ENCODE measurements at regions not wholly inside any gene's neighbourhood (a gene's known extent, or its start where the extent isn't known, plus 50 kb on each side); places are given as distances from the start of the nearest gene placed in this dataset.

DNA sequence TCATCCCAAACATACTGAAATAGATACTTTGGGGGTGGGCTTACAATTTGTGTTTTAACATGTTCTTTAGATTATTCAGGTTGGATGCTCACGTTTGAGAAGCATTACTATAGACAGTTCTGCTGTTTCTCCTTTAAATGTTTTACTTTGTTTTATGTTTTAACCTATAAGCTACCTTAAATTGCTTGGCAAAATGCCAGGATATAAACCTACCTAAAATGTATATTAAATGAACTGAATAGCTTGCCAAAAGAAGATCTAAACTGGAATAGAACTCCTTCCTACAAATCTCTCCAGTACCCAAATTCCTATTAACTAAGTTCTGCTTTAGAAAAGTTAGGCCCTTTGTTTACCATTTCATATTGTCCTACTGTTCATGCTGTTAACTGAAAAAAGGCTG, 124.4 kb downstream of the TBX22 start:
- TF ChIP-seq, protein P1, sequence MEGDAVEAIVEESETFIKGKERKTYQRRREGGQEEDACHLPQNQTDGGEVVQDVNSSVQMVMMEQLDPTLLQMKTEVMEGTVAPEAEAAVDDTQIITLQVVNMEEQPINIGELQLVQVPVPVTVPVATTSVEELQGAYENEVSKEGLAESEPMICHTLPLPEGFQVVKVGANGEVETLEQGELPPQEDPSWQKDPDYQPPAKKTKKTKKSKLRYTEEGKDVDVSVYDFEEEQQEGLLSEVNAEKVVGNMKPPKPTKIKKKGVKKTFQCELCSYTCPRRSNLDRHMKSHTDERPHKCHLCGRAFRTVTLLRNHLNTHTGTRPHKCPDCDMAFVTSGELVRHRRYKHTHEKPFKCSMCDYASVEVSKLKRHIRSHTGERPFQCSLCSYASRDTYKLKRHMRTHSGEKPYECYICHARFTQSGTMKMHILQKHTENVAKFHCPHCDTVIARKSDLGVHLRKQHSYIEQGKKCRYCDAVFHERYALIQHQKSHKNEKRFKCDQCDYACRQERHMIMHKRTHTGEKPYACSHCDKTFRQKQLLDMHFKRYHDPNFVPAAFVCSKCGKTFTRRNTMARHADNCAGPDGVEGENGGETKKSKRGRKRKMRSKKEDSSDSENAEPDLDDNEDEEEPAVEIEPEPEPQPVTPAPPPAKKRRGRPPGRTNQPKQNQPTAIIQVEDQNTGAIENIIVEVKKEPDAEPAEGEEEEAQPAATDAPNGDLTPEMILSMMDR (conservative IDR thresholded peaks at IDR 0.05): no peak
- no peak for TF ChIP-seq EZH2 (IDR thresholded peaks at IDR 0.05; ENCODE audit: low read depth)
